Stimulated activated CD4-positive, alpha-beta T cell treated with anti-CD3 and anti-CD28 coated beads, Interleukin-15, amount 100 ng/mL, for 48 hours (primary cell): ENCODE measurements at regions not wholly inside any gene's neighbourhood (a gene's known extent, or its start where the extent isn't known, plus 50 kb on each side); places are given as distances from the start of the nearest gene placed in this dataset.

Experiments
- DNase-seq, 2 donors: peaks; one replicate each; pipeline ENCODE4 v3.0.0-alpha.2; 2020; ENCODE audit warnings: low read depth in 2 of 2

- no peak for DNase-seq
Measured at GRCh38 chr15:31456354-31457060, 129.9 kb downstream of the KLF13 start.

DNA sequence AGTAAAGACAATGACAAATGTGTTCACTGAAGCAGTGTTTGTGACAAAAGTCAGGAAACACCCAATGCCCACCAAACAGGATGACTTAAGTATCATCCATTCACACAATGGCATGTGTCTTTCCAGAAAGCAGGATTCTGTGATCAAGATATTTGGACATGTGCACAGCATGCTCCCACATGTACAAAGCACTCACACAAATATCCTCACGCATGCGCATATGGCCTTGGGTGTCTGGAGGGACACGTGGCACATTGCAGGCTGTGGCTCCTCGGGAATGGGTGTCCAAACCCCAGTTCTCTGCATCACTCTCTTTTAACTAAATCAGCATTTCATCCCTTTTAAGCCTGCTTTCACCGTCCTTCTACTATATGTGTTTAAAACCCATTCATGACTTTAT is 130.5 kb downstream of the KLF13 start:
- DNase-seq, result no peak

DNA sequence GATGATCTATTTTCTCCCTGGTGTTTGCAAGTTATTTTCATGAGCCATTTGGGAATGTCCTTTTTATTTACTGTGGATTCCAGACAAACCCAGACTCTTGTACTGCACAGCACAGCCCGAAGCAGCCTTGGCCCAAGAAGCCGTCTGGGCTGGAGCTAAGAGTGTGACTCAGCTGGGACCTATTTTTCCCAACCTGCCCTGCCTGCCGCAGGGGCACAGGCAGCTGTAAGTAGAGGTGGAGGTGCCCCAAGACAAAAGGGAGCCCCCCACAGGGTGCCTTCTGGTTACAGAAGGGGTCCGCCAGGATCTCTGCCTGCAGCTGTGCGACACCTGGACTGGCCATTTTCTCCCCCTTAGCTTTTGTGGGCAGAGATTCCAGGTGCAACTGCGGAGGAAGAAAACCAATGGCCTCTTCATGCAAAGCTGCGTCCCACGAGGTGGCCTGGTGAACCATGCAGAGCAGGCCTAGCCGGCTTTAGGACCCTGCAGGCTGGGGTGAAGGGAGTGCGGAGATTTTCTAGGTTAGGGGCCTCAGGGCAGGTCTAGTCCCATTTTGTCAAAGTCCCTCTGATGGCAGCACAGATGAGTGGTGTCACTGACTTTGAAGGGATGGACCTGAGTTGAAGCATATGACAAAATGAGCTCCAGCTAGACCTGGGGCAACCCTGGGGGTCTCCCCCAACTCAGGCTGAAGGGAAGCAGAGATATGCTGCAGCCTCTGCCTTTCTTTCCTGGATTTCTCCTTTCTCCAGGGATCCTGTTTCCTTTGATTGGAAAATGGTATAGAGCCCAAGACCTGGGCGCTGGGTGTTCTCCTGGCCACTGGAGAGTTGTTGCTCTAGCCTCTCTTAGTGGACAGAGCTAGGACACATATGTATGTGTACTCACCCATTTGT is 131.2 kb downstream of the KLF13 start:
- DNase-seq, result no peak

GRCh38 chr15:31458596-31459399 is 132.2 kb downstream of the KLF13 start:
- DNase-seq, result peak in 1 of 2 donors; percentile 51

GRCh38 chr15:31459400-31459748 is 132.7 kb downstream of the KLF13 start:
- no peak for DNase-seq

DNA sequence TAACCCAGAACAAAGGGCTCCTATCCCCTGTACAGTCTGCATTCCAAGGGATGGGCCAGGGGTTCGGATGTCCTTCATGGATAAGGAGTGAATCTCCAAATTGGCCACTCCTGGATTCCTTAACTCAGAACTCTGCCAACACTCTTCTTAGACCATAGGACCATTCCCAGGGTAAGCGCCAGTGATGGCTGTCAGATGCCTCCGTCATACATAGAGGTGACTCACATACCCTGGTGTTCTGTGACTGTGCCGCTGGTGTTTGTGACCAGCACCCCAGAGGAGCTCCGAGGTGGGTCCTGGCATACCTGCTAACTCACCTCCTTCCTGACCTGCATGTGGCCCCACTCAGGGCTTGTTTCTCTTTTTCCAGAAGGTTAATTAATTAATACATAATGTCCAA is 134.7 kb downstream of the KLF13 start:
- no peak for DNase-seq

- DNase-seq, result no peak
Measured at GRCh38 chr15:31461911-31462480, 135.4 kb downstream of the KLF13 start.

GRCh38 chr15:31463521-31464102 is 137.0 kb downstream of the KLF13 start:
- no peak for DNase-seq

- no peak for DNase-seq
Measured at GRCh38 chr15:31464216-31465082, 137.8 kb downstream of the KLF13 start.

DNA sequence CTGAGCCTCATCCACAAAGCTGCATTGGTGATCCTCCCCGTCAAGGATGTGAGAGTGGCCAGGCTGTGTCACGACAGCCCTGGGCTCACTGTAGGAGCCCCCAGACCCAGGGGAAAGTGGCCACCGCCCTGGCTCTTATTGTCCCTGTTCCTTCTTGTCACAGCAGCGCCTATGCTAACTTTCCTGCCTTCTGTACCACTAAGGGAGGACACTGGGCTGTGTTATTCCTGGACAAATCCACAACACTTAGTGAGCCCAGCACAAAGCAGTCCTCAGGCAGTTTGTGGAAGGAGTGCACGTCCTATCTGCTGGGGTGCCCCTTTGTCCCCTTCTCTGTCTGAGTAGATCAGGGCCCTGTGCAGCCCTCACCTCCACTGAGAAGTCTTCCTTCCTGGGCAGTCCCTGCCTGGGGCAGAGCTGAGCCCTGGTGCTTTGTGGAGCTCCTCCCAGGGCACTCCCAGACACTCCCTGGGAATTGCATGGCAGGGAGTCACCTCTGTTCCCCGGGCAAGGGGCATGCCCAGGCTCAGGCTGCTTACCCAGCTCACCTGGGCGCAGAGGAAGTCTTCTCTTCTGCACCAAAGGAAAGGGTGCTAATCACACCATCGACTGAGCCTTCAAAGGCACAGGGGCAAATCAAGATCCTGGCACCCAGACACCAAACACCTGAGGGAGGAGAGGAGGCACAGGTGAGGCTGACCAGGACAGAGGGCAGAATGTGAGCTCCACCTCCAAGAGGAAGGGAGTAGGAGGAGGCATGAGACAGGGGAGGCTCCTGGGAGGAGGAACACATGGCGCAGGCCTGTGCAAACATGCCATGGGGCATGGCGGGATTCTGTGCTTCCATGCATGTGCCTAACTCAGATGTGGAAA is 138.7 kb downstream of the KLF13 start:
- no peak for DNase-seq

DNA sequence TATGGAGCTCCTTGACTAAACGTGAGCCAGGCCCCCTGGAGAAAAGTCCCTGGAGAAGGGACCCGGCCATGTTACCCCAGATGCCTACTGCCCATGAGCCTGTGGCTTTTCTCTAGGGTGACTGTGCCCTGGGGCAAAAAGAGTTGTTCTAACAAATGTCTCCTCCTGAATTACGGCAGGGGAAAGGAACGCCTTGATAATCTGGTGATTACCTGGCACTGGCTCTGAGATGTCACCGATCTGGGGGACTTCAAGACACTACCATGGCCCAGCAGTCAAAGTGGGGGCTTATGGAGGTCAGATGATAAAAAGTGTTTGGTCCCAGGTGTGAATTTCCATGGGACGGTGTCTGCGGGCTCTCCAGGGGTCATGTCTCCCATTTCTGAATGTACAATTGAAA is 140.7 kb downstream of the KLF13 start:
- DNase-seq, result no peak

- DNase-seq, result no peak
Measured at GRCh38 chr15:31468911-31469785, 142.5 kb downstream of the KLF13 start.

DNA sequence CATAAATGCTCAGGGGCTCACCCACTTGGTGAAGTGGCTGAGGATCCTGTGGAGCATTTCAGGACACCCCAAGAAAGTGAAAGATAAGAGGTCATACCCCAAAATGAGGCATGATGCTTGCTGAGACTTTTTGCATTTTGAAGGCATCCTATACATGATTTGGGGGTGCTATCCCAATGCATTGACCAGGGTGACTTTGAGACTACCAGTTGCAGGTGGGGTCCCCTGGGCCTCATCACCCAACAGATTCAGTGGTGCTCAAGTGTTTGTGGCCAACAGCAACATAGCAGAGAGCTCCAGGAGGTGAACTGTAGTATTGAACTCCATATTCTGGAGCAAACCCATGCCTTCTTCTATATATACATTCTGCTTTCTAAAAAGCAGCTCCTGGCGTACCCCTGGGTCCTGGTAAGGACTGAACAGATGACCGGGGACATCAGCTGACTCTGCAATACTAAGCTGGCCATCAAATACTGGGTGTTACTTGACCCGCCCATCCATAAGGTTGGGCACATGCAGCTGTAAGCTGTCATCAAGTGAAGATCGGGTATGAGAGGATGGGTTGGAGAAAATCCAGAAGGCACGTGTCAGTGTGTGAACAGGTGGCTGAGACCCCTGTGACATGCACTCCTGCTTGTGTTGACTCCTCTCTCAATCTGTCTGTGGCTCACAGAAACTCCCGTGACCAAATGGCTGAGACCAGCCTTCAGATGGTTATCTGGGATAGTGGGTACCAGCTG is 143.3 kb downstream of the KLF13 start:
- no peak for DNase-seq

DNA sequence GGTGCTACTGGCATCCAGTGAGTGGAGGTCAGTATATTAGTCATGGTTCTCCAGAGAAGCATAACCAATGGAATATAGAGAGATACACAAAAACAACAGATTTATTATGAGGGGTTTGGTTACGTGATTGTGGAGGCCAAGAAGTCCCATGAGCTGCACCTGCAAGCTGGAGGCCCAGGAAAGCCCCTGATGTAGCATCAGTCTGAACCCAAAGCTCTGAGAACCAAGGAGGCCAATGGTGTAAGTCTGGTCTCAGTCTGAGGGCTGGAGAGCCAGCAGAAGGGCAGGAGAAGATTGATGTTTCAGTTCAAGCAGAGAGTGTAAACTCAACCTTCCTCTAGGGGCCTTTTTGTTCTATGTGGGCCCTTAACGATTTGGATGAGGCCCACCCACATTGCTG is 144.1 kb downstream of the KLF13 start:
- DNase-seq, result no peak

GRCh38 chr15:31471731-31472430 is 145.2 kb downstream of the KLF13 start:
- no peak for DNase-seq

- DNase-seq, result peak in 1 of 2 donors; percentile 23
Measured at GRCh38 chr15:31472636-31473384, 146.2 kb downstream of the KLF13 start.
